HCT116 (cell line): ENCODE measurements at regions not wholly inside any gene's neighbourhood (a gene's known extent, or its start where the extent isn't known, plus 50 kb on each side); places are given as distances from the start of the nearest gene placed in this dataset.

ENCODE experiments used
- ATAC-seq: fragments of 200-7000 bp; cut with Tn5 transposase; 2 replicates; pipeline ENCODE4 v1.9.1; 2020; ENCODE audit warnings: mild to moderate bottlenecking, moderate library complexity
- BruUV-seq: library from RNA; stranded (reverse); fragments of 400-500 nt; replicated peaks from 2 replicates; lab custom pipeline; 2021; lab: Mats Ljungman, UMichigan
- CTCF ChIA-PET: fragments of 300-600 bp; sonication (Branson Sonifier 250); formaldehyde crosslinking; loops from one replicate; lab custom pipeline; 2021; ENCODE audit warnings: antibody characterized with exemption; lab: Charles Lee
- POLR2A ChIA-PET: fragments of 300-600, 350-600 bp; sonication (Branson Sonifier 250); formaldehyde crosslinking; loops from one replicate; lab custom pipeline; 2021; ENCODE audit warnings: antibody characterized with exemption; lab: Charles Lee
- RAD21 ChIA-PET, 2 experiments: fragments of 300-600 bp; sonication (Branson Sonifier 250); formaldehyde crosslinking; loops; one replicate each; lab custom pipeline; 2023; ENCODE audit warnings: low total read pairs in 2 of 2; ENCODE audit not compliant: uncharacterized antibody in 2 of 2, unreplicated experiment in 2 of 2, low non-redundant PET in 1 of 2; lab: Charles Lee
- DNase-seq: peaks from one replicate; pipeline ENCODE4 v3.0.0-alpha.2; 2010; ENCODE audit warnings: low read depth, low spot score
- H2AFZ ChIP-seq: fragments of 200-600 bp; shearing (Covaris generic), sonication (generic); 2 replicates; pipeline ENCODE4 v1.6.1; 2017; ENCODE audit warnings: low read depth, mixed run types, mixed read lengths, antibody characterized with exemption, low read length; ENCODE audit not compliant: poor library complexity, severe bottlenecking
- H3K27ac ChIP-seq: 2 replicates; pipeline ENCODE4 v1.5.1; 2012; ENCODE audit warnings: low read depth, low read length
- H3K27me3 ChIP-seq: fragments of 200-600 bp; sonication (generic); 2 replicates; pipeline ENCODE4 v1.6.1; 2016; ENCODE audit warnings: mixed run types, low read length, mixed read lengths; ENCODE audit not compliant: insufficient read depth
- H3K36me3 ChIP-seq, 2 experiments: fragments of 200-500 bp in 1 of 2; fragments of 200-600 bp in 1 of 2; sonication (Bioruptor generic) in 1 of 2; sonication (generic) in 1 of 2; 2 replicates each; pipeline versions ENCODE4 v1.5.1 to v1.6.1; 2014 to 2016; ENCODE audit warnings: low read length in 2 of 2, inconsistent platforms in 1 of 2, mixed read lengths in 1 of 2, mixed run types in 1 of 2; ENCODE audit not compliant: insufficient read depth in 2 of 2, control insufficient read depth in 1 of 2
- H3K4me1 ChIP-seq, 2 experiments: fragments of 200-600 bp in 1 of 2; sonication (generic) in 1 of 2; 2 replicates each; pipeline versions ENCODE4 v1.5.1 to v1.6.1; 2012 to 2017; ENCODE audit warnings: low read length in 2 of 2, inconsistent platforms in 1 of 2, mild to moderate bottlenecking in 1 of 2, mixed read lengths in 1 of 2, mixed run types in 1 of 2, moderate library complexity in 1 of 2; ENCODE audit not compliant: insufficient read depth in 2 of 2, control insufficient read depth in 1 of 2
- H3K4me2 ChIP-seq: fragments of 200-600 bp; sonication (generic); 2 replicates; pipeline ENCODE4 v1.6.1; 2017; ENCODE audit warnings: mixed run types, low read length, mixed read lengths
- H3K4me3 ChIP-seq, 2 experiments: fragments of 200-600 bp in 1 of 2; sonication (generic) in 1 of 2; replicated peaks in 1 of 2; 2 replicates each; pipeline ENCODE4 v1.5.1; 2011 to 2016; ENCODE audit warnings: low read length in 2 of 2, control low read depth in 1 of 2, low read depth in 1 of 2, mild to moderate bottlenecking in 1 of 2, mixed read lengths in 1 of 2, mixed run types in 1 of 2
- H3K79me2 ChIP-seq: fragments of 200-600 bp; sonication (generic); 2 replicates; pipeline ENCODE4 v1.6.1; 2017; ENCODE audit warnings: mild to moderate bottlenecking, mixed run types, low read length, moderate library complexity, mixed read lengths; ENCODE audit not compliant: insufficient read depth
- H3K9ac ChIP-seq: fragments of 200-600 bp; sonication (generic); 2 replicates; pipeline ENCODE4 v1.6.1; 2016; ENCODE audit warnings: low read length, mixed read lengths
- H3K9me2 ChIP-seq: fragments of 200-600 bp; sonication (generic), shearing (Covaris generic); 2 replicates; pipeline ENCODE4 v1.6.1; 2017; ENCODE audit warnings: mixed run types, mild to moderate bottlenecking, moderate library complexity; ENCODE audit not compliant: insufficient read depth
- H3K9me3 ChIP-seq, 2 experiments: fragments of 200-500 bp in 1 of 2; fragments of 200-600 bp in 1 of 2; sonication (Bioruptor generic) in 1 of 2; sonication (generic) in 1 of 2; 2 replicates each; pipeline ENCODE4 v1.6.1; 2014 to 2017; ENCODE audit warnings: low read length in 2 of 2, mixed read lengths in 2 of 2, inconsistent platforms in 1 of 2, low read depth in 1 of 2, mild to moderate bottlenecking in 1 of 2, mixed run types in 1 of 2, moderate library complexity in 1 of 2; ENCODE audit not compliant: control insufficient read depth in 1 of 2, insufficient read depth in 1 of 2
- H4K20me1 ChIP-seq: fragments of 200-600 bp; sonication (generic), shearing (Covaris generic); 2 replicates; pipeline ENCODE4 v1.6.1; 2017; ENCODE audit warnings: mixed run types, mild to moderate bottlenecking, moderate library complexity; ENCODE audit not compliant: insufficient read depth
- ATF3 ChIP-seq: IDR thresholded peaks from 2 replicates; pipeline ENCODE4 v1.6.1; 2012
- CBX3 ChIP-seq: IDR thresholded peaks from 2 replicates; pipeline ENCODE4 v1.6.1; 2012; ENCODE audit warnings: low read depth
- CEBPB ChIP-seq: IDR thresholded peaks from 2 replicates; pipeline ENCODE4 v1.6.1; 2012; ENCODE audit warnings: low read depth
- EGR1 ChIP-seq: IDR thresholded peaks from 2 replicates; pipeline ENCODE4 v1.6.1; 2012; ENCODE audit warnings: low read depth
- ELF1 ChIP-seq: IDR thresholded peaks from 2 replicates; pipeline ENCODE4 v1.6.1; 2012; ENCODE audit warnings: low read depth, borderline replicate concordance
- EZH2 ChIP-seq: fragments of 200-600 bp; sonication (generic); IDR thresholded peaks from 2 replicates; pipeline ENCODE4 v1.6.1; 2017; ENCODE audit warnings: antibody characterized with exemption, mixed run types
- FOSL1 ChIP-seq: IDR thresholded peaks from 2 replicates; pipeline ENCODE4 v1.6.1; 2012; ENCODE audit warnings: low read depth
- JUND ChIP-seq: IDR thresholded peaks from 2 replicates; pipeline ENCODE4 v1.6.1; 2012
- MAX ChIP-seq: IDR thresholded peaks from 2 replicates; pipeline ENCODE4 v1.6.1; 2012
- REST ChIP-seq: IDR thresholded peaks from 2 replicates; pipeline ENCODE4 v1.6.1; 2012; ENCODE audit warnings: low read depth
- SP1 ChIP-seq: IDR thresholded peaks from 2 replicates; pipeline ENCODE4 v1.6.1; 2012; ENCODE audit warnings: low read depth
- SRF ChIP-seq: IDR thresholded peaks from 2 replicates; pipeline ENCODE4 v1.6.1; 2012; ENCODE audit warnings: low read depth
- TCF7L2 ChIP-seq: IDR thresholded peaks from 2 replicates; pipeline ENCODE4 v1.7.0; 2011; ENCODE audit warnings: borderline replicate concordance, inconsistent platforms; ENCODE audit not compliant: insufficient read depth, insufficient read length; ENCODE audit errors: extremely low read depth
- YY1 ChIP-seq: IDR thresholded peaks from 2 replicates; pipeline ENCODE4 v1.6.1; 2011; ENCODE audit warnings: low read length, low read depth, moderate library complexity, mild to moderate bottlenecking; ENCODE audit not compliant: insufficient replicate concordance; ENCODE audit errors: extremely low read depth
- ZBTB33 ChIP-seq: IDR thresholded peaks from 2 replicates; pipeline ENCODE4 v1.6.1; 2011; ENCODE audit warnings: mild to moderate bottlenecking, low read length, moderate library complexity; ENCODE audit not compliant: insufficient replicate concordance; ENCODE audit errors: extremely low read depth
- intact Hi-C: fragments of 100-400 bp; cut with micrococcal nuclease; formaldehyde crosslinking; loops from 2 replicates; pipeline ENCODE4 v1.10.0; 2022

- Histone ChIP-seq H3K4me2 (no peak overlapping the region), H3K9ac (no peak overlapping the region), H3K4me1 (no peaks in the 10 kb centered on the region), H3K27ac (no peak overlapping the region), H4K20me1 (no peaks in the 10 kb centered on the region), H3K9me3 (no peaks in the 10 kb centered on the region), H3K9me2 (no peaks in the 10 kb centered on the region), H3K4me3 (no peak overlapping the region), H3K27me3 (no peaks in the 10 kb centered on the region), H3K36me3 (no peaks in the 10 kb centered on the region), H2AFZ (no peak overlapping the region), H3K79me2 (no peaks in the 10 kb centered on the region)
- intact Hi-C loops = no loop called here
- TF ChIP-seq SP1 (no peak), CEBPB (no peak), CBX3 (no peak), ELF1 (no peak), EZH2 (no peak), SRF (no peak), ZBTB33 (no peak), FOSL1 (no peak), REST (no peak), TCF7L2 (no peak), EGR1 (no peak), YY1 (no peak), MAX (no peak), JUND (no peak), ATF3 (no peak)
- ChIA-PET CTCF (no interaction called here), POLR2A (no interaction called here), RAD21 (no interaction called here)
- no peak for DNase-seq
- ATAC-seq = no peak
- BruUV-seq = no TSS peak
Observed at GRCh38 chr10:130889780-130890179, 421.7 kb downstream of the TCERG1L start.
